Type B pancreatic cell (in vitro differentiated cells): ENCODE measurements at regions not wholly inside any gene's neighbourhood (a gene's known extent, or its start where the extent isn't known, plus 50 kb on each side); places are given as distances from the start of the nearest gene placed in this dataset.

Experiments used
- DNase-seq: peaks from one replicate; pipeline ENCODE4 v3.0.0; 2021; ENCODE audit warnings: mixed read lengths; ENCODE audit not compliant: unreplicated experiment; ENCODE audit errors: extremely low spot score
- H3K27ac Mint-ChIP-seq: 2 replicates; pipeline ENCODE4 v1.8.0; 2021; ENCODE audit warnings: mild to moderate bottlenecking, mixed read lengths
- H3K27me3 Mint-ChIP-seq: 2 replicates; pipeline ENCODE4 v1.8.0; 2021; ENCODE audit warnings: mixed read lengths
- H3K36me3 Mint-ChIP-seq: 2 replicates; pipeline ENCODE4 v1.8.0; 2021; ENCODE audit warnings: mixed read lengths
- H3K4me1 Mint-ChIP-seq: one replicate; pipeline ENCODE4 v1.8.0; 2021; ENCODE audit warnings: mixed read lengths; ENCODE audit not compliant: unreplicated experiment
- H3K4me3 Mint-ChIP-seq: 2 replicates; pipeline ENCODE4 v1.8.0; 2021; ENCODE audit warnings: mild to moderate bottlenecking, mixed read lengths
- H3K9me3 Mint-ChIP-seq: 2 replicates; pipeline ENCODE4 v1.8.0; 2021; ENCODE audit warnings: mixed read lengths
- CTCF ChIP-seq: fragments of 200-600 bp; sonication (generic); conservative IDR thresholded peaks from 2 replicates; pipeline ENCODE4 v1.5.0; 2021; ENCODE audit warnings: antibody characterized with exemption, mild to moderate bottlenecking

GRCh38 chr5:126129431-126129830 lies 293.8 kb upstream of the GRAMD2B start:
- DNase-seq = no peak
- TF ChIP-seq CTCF = no peak
- H3K27me3 Mint-ChIP-seq = no peaks in the 10 kb centered on the region
- no peaks in the 10 kb centered on the region for H3K9me3 Mint-ChIP-seq
- H3K27ac Mint-ChIP-seq = no peak overlapping the region
- H3K4me3 Mint-ChIP-seq = no peak overlapping the region
- H3K4me1 Mint-ChIP-seq = peaks cover 24% of the 10 kb centered on the region
- H3K36me3 Mint-ChIP-seq = no peaks in the 10 kb centered on the region

GRCh38 chr5:126133424-126133823 lies 289.8 kb upstream of the GRAMD2B start:
- Mint-ChIP-seq H3K36me3 (no peaks in the 10 kb centered on the region), H3K27ac (no peak overlapping the region), H3K27me3 (no peaks in the 10 kb centered on the region), H3K4me1 (peaks cover 4% of the 10 kb centered on the region), H3K4me3 (no peak overlapping the region), H3K9me3 (no peaks in the 10 kb centered on the region)
- no peak for DNase-seq
- no peak for TF ChIP-seq CTCF

GRCh38 chr5:126137891-126138280 lies 285.3 kb upstream of the GRAMD2B start:
- Mint-ChIP-seq H3K4me1 (peaks cover 14% of the 10 kb centered on the region), H3K36me3 (no peaks in the 10 kb centered on the region), H3K27me3 (no peaks in the 10 kb centered on the region), H3K9me3 (no peaks in the 10 kb centered on the region), H3K27ac (no peak overlapping the region), H3K4me3 (no peak overlapping the region)
- no peak for TF ChIP-seq CTCF
- DNase-seq = no peak

- Mint-ChIP-seq H3K27ac (no peak overlapping the region), H3K27me3 (no peaks in the 10 kb centered on the region), H3K4me3 (no peak overlapping the region), H3K36me3 (no peaks in the 10 kb centered on the region), H3K4me1 (peaks cover 14% of the 10 kb centered on the region), H3K9me3 (no peaks in the 10 kb centered on the region)
- TF ChIP-seq CTCF = no peak
- no peak for DNase-seq
Observed at GRCh38 chr5:126138281-126138931, 284.8 kb upstream of the GRAMD2B start.

- Mint-ChIP-seq H3K9me3 (no peaks in the 10 kb centered on the region), H3K4me3 (no peak overlapping the region), H3K4me1 (peaks cover 14% of the 10 kb centered on the region), H3K27me3 (no peaks in the 10 kb centered on the region), H3K27ac (no peak overlapping the region), H3K36me3 (no peaks in the 10 kb centered on the region)
- TF ChIP-seq CTCF = no peak
- DNase-seq = no peak
Observed at GRCh38 chr5:126139086-126139485, 284.1 kb upstream of the GRAMD2B start.

- no peaks in the 10 kb centered on the region for H3K36me3 Mint-ChIP-seq
- peaks cover 14% of the 10 kb centered on the region for H3K4me1 Mint-ChIP-seq
- H3K9me3 Mint-ChIP-seq = no peaks in the 10 kb centered on the region
- H3K27ac Mint-ChIP-seq = no peak overlapping the region
- no peak overlapping the region for H3K4me3 Mint-ChIP-seq
- no peak for TF ChIP-seq CTCF
- DNase-seq = no peak
- no peaks in the 10 kb centered on the region for H3K27me3 Mint-ChIP-seq
Observed at GRCh38 chr5:126139773-126140172, 283.4 kb upstream of the GRAMD2B start.
